LNCAP (cell line): ENCODE measurements at regions not wholly inside any gene's neighbourhood (a gene's known extent, or its start where the extent isn't known, plus 50 kb on each side); places are given as distances from the start of the nearest gene placed in this dataset.

Experiments
- CTCF ChIP-seq: fragments of 450-650 bp; IDR thresholded peaks from 2 replicates; pipeline ENCODE4 v1.5.1; 2017; ENCODE audit warnings: mild to moderate bottlenecking

GRCh38 chr4:83780053-83780733, 244.3 kb downstream of the GPAT3 start:
- no peak for TF ChIP-seq CTCF

- TF ChIP-seq CTCF, result no peak
Measured at GRCh38 chr4:83779103-83780052, 243.5 kb downstream of the GPAT3 start.

- TF ChIP-seq CTCF, result no peak
Measured at GRCh38 chr4:83772685-83773084, 236.8 kb downstream of the GPAT3 start.

GRCh38 chr4:83771113-83771705, 235.3 kb downstream of the GPAT3 start:
- TF ChIP-seq CTCF, result peak; percentile 76

- TF ChIP-seq CTCF, result no peak
Measured at GRCh38 chr4:83768146-83768545, 232.2 kb downstream of the GPAT3 start.

- TF ChIP-seq CTCF, result no peak
Measured at GRCh38 chr4:83767067-83767466, 231.2 kb downstream of the GPAT3 start.

GRCh38 chr4:83759611-83760010, 223.7 kb downstream of the GPAT3 start:
- no peak for TF ChIP-seq CTCF
